ENCODE measurements at regions not wholly inside any gene's neighbourhood (a gene's known extent, or its start where the extent isn't known, plus 50 kb on each side); places are given as distances from the start of the nearest gene placed in this dataset.
A peak's percentile ranks its signal among the peaks of the same experiment; 100 is the strongest.

GRCh38 chr6:44560458-44561059 lies 173.1 kb downstream of the CDC5L start:
- DNase-seq (ENCODE audit: low spot score): no peak

GRCh38 chr6:44561060-44561623 lies 173.6 kb downstream of the CDC5L start:
- DNase-seq (ENCODE audit: low spot score): no peak

GRCh38 chr6:44561832-44562665 lies 174.5 kb downstream of the CDC5L start:
- no peak for DNase-seq (ENCODE audit: low spot score)

GRCh38 chr6:44563397-44563796 lies 175.9 kb downstream of the CDC5L start:
- no peak for DNase-seq (ENCODE audit: low spot score)

GRCh38 chr6:44564906-44565524 lies 177.5 kb downstream of the CDC5L start:
- no peak for DNase-seq (ENCODE audit: low spot score)

- no peak for DNase-seq (ENCODE audit: low spot score)
Observed at GRCh38 chr6:44567406-44567805, 179.9 kb downstream of the CDC5L start.

- DNase-seq (ENCODE audit: low spot score): no peak
Observed at GRCh38 chr6:44569131-44569530, 181.6 kb downstream of the CDC5L start.

- DNase-seq (ENCODE audit: low spot score): peak; percentile 29
Observed at GRCh38 chr6:44569931-44570385, 182.5 kb downstream of the CDC5L start.

GRCh38 chr6:44571510-44571909 lies 184.0 kb downstream of the CDC5L start:
- DNase-seq (ENCODE audit: low spot score): no peak

GRCh38 chr6:44572346-44572745 lies 184.8 kb downstream of the CDC5L start:
- no peak for DNase-seq (ENCODE audit: low spot score)

- no peak for DNase-seq (ENCODE audit: low spot score)
Observed at GRCh38 chr6:44575644-44576043, 188.1 kb downstream of the CDC5L start.

GRCh38 chr6:44576132-44576631 lies 188.7 kb downstream of the CDC5L start:
- DNase-seq (ENCODE audit: low spot score): no peak

GRCh38 chr6:44580901-44581300 lies 193.4 kb downstream of the CDC5L start:
- DNase-seq (ENCODE audit: low spot score): peak; percentile 59

- no peak for DNase-seq (ENCODE audit: low spot score)
Observed at GRCh38 chr6:44582930-44583329, 195.4 kb downstream of the CDC5L start.

- no peak for DNase-seq (ENCODE audit: low spot score)
Observed at GRCh38 chr6:44590471-44590870, 203.0 kb downstream of the CDC5L start.

- DNase-seq (ENCODE audit: low spot score): peak; percentile 40
Observed at GRCh38 chr6:44593539-44593944, 206.0 kb downstream of the CDC5L start.

- no peak for DNase-seq (ENCODE audit: low spot score)
Observed at GRCh38 chr6:44594481-44594880, 207.0 kb downstream of the CDC5L start.

GRCh38 chr6:44598679-44599078 lies 211.2 kb downstream of the CDC5L start:
- DNase-seq (ENCODE audit: low spot score): no peak

GRCh38 chr6:44599672-44600071 lies 212.2 kb downstream of the CDC5L start:
- no peak for DNase-seq (ENCODE audit: low spot score)

GRCh38 chr6:44603044-44603686 lies 215.7 kb downstream of the CDC5L start:
- no peak for DNase-seq (ENCODE audit: low spot score)

GRCh38 chr6:44606504-44606903 lies 219.0 kb downstream of the CDC5L start:
- no peak for DNase-seq (ENCODE audit: low spot score)

GRCh38 chr6:44606976-44607375 lies 219.5 kb downstream of the CDC5L start:
- no peak for DNase-seq (ENCODE audit: low spot score)
